Stimulated activated CD4-positive, alpha-beta T cell treated with anti-CD3 and anti-CD28 coated beads, Interleukin-4, amount 100 ng/mL, for 24 hours (primary cell): ENCODE measurements at regions not wholly inside any gene's neighbourhood (a gene's known extent, or its start where the extent isn't known, plus 50 kb on each side); places are given as distances from the start of the nearest gene placed in this dataset.

ENCODE experiments used
- DNase-seq: peaks from one replicate; pipeline ENCODE4 v3.0.0-alpha.2; 2020

DNA sequence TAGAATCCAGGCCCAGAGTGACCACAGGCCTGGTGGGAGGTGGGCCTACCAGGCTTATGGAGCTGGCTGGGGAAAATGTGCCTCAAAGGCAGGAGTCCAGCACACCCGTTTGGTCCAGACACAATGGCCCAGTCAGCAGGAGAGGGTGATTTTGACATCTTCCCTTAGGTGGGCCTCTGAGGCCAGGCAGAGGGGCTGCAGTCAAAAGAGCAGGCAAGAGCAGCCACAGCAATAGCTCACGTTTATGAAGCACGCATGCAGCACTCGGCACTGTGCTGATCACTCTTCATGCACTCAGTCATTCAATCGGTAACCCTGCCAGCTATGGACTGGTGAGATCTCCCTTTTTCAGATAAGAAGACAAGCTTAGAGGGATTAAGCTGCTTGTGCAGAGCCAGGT, 146.8 kb downstream of the LRIG2 start:
- no peak for DNase-seq

DNA sequence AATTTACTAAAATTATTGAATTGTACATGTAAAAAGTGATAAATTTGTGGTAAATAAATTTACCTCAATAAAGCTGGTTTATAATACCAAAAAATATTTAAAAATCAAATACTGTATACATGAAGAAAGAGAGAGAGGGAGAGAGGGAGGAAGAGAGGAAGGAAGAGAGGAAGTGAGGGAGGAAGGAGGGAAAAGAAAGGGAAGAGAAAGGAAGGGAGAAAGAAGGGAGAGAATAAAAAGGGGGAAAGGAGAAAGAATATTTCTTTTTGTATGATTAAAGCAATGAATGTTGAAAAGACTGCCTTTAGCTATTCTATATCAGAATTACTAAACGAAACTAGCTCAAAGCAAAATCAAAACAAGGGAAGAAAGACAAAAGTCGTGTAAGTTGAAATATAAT, 150.0 kb downstream of the LRIG2 start:
- DNase-seq, result no peak

GRCh38 chr1:113223546-113223945, 150.5 kb downstream of the LRIG2 start:
- DNase-seq, result no peak

DNA sequence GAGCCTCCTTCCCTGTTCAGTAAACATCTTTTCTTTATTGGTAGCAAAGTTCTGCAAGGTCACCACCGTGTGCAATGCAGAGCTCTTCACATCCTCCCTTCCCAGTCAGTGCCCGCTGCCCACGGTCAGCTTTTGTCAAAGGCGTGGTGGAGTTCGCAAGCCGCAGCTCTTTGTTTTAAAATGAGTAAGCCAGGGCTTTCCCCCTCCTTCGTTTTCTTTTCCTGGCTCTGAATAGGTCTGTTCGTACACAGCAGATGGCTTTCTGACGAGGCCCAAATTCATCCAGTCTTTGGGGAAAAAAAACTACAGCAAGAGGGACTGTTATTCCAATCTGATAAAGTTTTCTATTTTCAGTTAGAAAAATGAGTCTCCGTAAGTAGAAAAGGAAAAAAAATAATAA, 153.2 kb downstream of the LRIG2 start:
- DNase-seq, result peak; percentile 5

DNA sequence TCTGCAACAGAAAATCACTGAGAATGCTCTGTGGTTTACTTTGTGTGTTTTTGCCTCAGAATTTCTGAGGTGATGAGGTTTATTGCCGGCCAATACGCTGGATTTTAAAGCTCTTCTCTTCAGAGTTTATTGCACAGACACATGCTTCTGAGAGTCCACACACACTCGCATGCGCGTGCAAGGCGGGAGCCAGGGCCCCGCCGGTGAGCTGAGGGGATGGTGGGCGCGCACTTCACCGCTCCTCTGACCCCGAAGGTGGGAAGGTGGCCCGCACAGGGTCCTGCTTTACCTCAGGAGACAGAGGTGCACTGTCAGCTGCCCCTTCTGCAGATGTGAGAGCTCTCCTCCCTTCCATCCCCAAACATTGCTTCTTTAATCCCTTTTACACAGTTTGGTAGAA, 158.4 kb upstream of the MAGI3 start:
- DNase-seq, result no peak

- no peak for DNase-seq
Measured at GRCh38 chr1:113233441-113233840, 156.9 kb upstream of the MAGI3 start.

DNA sequence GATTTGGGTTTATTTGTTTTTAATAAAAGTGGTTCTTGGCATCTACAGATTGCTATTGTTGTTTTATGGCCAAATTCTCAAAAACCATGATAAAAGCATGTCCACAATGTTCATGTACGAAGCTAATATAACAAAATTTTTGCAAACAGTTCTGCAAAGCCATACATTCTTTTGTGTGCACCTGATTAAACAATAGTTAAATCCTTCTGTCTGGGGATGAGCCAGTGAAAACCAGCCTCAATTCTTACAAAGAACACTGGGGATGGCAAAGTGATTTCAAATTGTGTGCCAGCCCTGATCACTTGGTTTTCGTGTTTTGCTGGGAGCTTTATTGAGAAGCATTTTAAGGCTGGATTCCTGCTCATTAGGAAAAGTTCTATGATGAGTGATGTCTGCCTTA, 149.1 kb upstream of the MAGI3 start:
- DNase-seq, result no peak

DNA sequence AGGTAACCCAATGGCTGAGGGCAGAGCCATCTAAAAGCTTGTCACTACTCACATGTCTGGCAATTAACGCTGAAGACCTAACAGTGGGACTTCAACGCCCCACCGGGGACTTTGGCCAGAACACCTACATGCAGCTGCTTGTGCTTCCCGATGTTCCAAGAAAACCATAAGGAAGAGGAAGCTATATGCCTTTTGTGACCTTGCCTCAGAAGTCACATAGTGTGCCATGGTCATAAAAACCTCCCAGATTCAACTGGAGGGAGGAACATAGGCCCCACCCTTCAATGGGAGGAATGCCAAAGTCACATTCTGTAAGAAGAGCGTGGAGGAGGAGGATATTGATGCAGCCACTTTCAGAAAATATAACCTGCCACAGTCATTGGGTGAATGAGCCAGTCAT, 147.8 kb upstream of the MAGI3 start:
- DNase-seq, result no peak

DNA sequence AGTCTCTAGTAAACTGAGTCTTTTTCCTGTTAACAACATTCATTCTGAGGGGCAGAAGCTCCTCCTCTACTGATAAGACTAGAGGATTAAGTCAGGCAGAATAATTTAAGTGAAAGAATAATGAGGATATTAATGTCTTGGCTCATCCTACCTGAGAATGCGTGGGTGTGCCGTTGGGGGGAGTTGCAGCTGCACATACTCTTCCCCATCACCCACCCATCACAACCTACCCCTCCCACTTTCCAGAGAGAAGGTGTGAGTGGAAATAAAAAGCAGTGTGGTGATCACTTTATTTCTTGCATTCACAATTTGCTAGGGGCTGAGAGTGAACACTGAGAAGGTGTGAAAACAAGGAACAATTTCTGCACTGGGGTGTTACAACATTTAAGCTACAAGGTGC, 146.8 kb upstream of the MAGI3 start:
- no peak for DNase-seq

- no peak for DNase-seq
Measured at GRCh38 chr1:113244112-113244820, 146.0 kb upstream of the MAGI3 start.

DNA sequence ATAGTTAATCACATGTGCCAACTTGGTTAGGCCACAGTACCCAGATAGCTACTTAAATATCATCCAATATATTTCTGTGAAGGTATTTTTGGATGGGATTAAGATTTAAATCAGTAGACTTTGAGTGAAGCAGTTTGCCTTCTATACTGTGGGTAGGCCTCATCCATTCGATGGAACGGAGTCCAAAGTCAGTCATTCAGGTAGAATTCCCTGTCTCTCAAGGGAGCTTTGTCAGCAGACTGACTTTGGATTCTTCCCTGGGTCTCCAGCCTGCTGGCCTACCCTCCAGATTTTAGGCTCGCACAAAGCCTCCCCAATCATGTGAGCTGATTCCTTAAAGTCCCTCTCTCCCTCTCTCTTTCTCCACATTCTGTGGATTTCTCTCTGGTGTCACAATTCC, 145.1 kb upstream of the MAGI3 start:
- DNase-seq, result no peak

GRCh38 chr1:113246929-113247328, 143.4 kb upstream of the MAGI3 start:
- DNase-seq, result no peak

DNA sequence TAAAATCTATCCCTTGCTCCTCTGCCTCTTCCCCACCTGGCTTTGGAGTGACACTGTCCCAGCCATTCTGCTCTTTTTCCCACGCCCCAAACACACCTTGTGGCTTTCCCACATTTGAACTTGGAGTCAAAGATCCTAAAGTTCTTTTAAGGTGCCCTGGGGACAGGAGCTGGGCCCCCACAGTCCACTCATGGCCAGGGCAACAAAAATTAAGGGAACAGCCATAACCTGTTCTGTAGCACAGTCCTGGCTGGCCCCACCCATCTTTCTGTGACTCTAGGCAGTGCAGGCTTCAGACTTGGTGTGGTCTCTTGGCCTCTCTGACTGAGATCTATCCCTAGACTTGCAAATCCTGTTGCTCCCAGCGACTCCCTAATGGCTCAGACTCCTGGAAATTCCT, 143.0 kb upstream of the MAGI3 start:
- DNase-seq, result no peak

GRCh38 chr1:113247782-113248181, 142.5 kb upstream of the MAGI3 start:
- no peak for DNase-seq

GRCh38 chr1:113248494-113248893, 141.8 kb upstream of the MAGI3 start:
- no peak for DNase-seq

- DNase-seq, result no peak
Measured at GRCh38 chr1:113250161-113250560, 140.2 kb upstream of the MAGI3 start.

DNA sequence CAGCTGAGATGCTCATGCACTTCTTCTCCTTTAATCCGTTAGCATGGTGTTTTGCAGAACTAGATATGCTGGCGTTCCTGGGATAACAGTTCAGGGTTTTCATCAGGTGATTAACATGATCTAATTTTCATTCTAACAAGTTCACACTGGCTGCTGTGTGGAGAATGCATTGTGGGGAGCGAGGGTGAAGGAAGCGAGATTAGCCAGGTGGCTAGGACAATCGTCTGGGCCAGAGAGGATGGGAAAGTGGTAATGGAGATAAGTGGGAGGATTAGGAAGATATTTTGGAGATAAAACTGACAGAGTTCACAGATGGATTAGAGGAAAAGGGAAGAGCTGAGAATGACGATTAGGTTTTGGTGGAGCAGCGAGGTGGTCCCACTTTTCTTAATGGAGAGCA, 138.1 kb upstream of the MAGI3 start:
- DNase-seq, result no peak

DNA sequence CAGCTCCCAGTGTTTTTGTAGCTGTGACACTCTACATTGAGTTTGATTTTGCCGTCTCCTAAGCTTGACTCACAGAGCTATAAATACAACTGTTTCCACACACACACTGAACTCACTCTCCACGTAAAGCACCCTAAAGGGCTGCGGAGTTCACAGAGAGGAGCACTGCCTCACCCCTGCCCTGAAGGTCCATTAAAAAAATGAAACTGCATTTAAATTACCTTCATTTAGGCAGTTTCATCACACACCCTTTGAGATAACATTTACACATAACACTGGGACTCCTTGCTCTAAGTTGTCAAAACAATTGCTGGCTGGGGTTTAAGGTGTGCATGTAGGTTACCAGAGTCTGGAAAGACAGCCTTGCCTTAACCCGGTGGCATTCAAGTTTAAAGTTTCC, 137.1 kb upstream of the MAGI3 start:
- DNase-seq, result no peak

DNA sequence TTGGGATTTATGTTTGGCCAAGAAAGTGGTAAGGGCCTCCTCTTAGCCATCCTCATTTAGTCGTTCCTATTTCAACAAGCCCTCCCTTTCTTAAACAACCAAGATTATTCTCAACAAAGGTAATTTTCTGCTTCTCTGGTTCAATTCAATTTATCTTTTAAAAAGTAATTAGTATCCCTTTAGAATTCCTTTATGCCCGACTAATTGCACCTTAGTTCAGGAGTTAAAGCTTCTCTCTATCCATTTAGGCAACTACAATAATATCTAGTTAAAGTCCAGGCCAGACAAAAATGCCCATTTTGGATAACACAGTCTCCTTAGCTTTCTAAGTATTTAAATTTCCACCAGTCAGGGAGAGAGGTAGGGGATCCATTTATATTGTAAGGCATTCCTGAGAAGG, 136.7 kb upstream of the MAGI3 start:
- no peak for DNase-seq

DNA sequence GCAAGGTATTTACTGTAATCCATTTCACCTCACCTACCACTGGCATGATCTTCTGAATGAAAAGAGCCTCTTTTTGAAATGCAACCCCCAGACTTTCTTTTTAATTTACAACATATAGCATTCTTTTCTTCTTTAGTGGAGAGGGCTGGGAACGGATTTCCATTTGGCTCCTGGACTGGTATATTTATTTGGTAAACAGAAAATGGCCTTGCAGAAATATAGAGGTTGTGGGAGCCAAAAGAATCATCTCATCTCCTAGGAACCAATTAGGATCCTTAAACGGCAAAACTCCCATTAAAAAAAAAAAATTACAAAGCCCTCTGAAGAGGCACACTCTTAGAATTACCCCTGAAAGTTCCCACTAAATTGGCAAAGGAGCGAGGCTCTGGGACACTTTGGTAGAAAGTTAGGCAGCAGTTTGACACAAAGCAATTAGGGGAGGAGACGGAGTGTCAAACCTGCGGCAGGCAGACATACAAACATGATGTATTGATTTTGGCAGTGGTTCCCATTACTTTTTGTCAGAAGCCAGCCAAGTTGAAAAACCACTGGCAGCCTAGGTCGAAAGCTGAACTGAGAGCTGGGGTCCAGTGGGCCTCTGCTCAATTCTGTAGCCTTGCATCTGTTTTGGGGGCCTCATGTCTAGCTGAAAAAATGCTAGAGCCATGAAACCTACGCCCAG, 135.1 kb upstream of the MAGI3 start:
- DNase-seq, result no peak

DNA sequence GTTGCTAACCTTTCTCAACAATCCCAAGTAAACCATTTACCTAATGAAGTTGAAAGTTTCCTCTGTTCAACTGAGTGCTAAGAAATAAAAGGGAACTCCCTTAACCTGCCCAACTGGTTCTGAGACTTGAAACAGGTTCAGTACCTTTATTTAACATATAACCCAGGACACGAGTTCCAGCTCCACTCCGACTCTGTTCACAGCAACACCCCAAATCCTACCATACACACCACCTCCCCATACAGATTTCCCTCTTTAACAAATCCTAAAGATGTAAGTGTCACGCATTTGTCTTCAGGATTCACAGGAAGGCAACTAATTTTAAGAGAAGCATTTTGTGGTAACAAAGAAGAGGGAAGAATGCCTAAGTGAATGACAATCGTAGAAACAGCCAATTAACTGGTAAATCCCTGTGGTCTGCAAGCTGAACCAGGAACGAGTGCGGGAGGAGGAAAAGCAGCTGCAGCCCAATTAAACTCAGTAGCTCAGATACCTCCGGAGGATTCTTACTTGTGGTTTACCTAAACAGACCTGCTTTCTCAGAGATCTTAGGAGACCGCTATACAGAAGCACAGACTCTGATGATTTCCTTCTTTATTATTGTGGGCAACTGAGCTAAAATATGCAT, 134.5 kb upstream of the MAGI3 start:
- no peak for DNase-seq

GRCh38 chr1:113256348-113256729, 134.0 kb upstream of the MAGI3 start:
- DNase-seq, result no peak

DNA sequence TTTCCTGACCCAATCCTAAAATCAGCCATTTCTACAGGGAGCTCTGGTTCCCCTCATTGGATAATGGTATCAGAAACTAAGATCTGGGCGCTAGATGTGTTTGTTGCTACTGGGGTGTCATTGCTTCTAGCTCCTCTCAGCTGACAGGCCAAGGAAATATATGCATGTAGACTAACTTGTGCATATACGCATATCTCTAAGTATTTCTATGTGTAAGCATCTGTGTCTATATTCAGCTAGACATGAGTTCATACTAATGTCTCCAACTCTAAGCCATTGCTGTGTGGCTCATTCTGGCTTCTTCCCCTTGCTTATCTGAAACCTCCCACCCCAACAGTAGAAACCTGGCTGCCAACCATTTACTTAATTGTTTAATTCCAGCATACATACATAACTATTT, 130.3 kb upstream of the MAGI3 start:
- no peak for DNase-seq

GRCh38 chr1:113265196-113265595, 125.1 kb upstream of the MAGI3 start:
- DNase-seq, result no peak

- DNase-seq, result no peak
Measured at GRCh38 chr1:113266788-113267187, 123.5 kb upstream of the MAGI3 start.
